GM21515 (cell line): ENCODE measurements at regions not wholly inside any gene's neighbourhood (a gene's known extent, or its start where the extent isn't known, plus 50 kb on each side); places are given as distances from the start of the nearest gene placed in this dataset.

ENCODE experiments used
- ATAC-seq: cut with Tn5 transposase; IDR thresholded peaks from one replicate; pipeline ENCODE4 v1.9.1; 2021; ENCODE audit not compliant: unreplicated experiment

- ATAC-seq, result no peak
These were observed 804.6 kb upstream of the COX7C start for GRCh38 chr5:85813146-85813545.

- no peak for ATAC-seq
These were observed 803.1 kb upstream of the COX7C start for GRCh38 chr5:85814596-85814995.

GRCh38 chr5:85823462-85824426 lies 794.0 kb upstream of the COX7C start:
- no peak for ATAC-seq

GRCh38 chr5:85838781-85839180 lies 779.0 kb upstream of the COX7C start:
- no peak for ATAC-seq

GRCh38 chr5:85841653-85842052 lies 776.1 kb upstream of the COX7C start:
- no peak for ATAC-seq

- no peak for ATAC-seq
These were observed 774.2 kb upstream of the COX7C start for GRCh38 chr5:85843535-85843934.

DNA sequence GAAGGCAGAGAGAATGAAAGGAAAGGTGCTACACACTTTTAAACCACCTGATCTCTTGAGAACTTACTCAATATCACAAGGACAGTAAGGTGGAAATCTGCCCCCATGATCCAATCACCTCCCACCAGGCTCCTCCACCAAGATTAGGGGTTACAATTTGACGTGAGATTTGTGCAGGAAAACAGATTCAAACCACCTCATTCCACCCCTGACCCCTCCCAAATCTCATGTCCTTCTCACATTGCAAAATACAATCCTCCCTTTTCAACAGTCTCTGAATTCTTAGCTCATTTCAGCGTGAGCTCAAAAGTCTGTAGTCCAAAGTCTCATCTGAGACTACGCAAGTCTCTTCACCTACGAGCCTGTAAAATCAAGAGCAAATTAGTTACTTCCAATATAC lies 768.3 kb upstream of the COX7C start:
- ATAC-seq, result no peak

DNA sequence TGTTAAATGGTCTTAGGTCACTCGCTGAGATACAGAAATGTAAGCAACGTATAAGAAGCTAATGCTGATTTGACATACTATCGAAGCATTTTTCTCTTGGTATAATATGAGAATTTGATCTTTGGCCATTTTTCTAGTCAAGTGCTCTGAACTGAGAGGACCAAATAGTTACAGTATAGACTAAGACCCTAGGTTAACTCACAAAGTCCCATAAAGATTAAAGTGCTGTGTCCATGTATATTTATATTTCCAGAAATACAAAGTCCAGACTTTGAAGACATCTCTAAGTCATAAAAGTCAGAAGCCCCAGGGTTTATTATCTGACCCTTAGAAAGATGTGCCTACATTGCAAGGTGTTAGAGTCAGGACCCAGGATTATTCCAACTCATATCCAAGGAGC lies 752.4 kb upstream of the COX7C start:
- ATAC-seq, result no peak

DNA sequence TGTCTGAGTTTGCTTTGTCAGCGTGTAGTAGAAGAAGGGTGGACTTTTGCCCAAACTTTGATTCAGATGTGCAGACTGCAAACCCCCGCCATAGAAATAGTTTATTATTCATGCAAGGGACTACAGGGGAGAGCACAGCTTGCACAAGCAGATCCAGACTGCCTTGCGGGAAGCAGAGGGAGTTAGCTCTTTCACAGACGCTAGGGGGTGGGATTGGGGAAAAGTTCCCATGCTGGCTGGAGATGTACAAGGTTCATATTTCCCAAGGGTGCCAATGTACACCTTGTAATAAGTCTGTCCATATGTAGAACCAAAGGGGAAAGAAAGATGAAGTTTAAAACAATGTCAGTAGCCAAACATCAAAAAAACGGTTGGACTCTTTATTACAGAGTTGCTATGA lies 749.7 kb upstream of the COX7C start:
- no peak for ATAC-seq

GRCh38 chr5:85893996-85894395 lies 723.7 kb upstream of the COX7C start:
- no peak for ATAC-seq

DNA sequence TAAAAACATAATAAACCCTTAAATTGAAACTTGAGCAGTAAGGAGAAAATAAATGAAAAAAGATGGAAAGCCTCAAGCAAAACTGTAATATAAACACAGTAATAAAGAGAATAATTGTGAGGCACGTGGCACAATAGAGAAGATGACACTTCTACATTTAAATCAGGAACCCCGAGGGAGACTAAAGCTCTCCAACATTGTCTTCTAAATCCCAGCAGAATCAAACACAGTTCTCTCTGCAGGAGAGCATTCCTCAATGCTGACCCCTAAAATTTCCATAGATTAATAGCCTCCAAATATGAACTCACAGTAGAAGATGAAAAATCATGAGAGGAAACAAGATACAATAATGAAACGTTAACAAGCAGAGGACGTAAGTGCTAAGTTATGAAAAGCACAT lies 721.2 kb upstream of the COX7C start:
- ATAC-seq, result no peak

DNA sequence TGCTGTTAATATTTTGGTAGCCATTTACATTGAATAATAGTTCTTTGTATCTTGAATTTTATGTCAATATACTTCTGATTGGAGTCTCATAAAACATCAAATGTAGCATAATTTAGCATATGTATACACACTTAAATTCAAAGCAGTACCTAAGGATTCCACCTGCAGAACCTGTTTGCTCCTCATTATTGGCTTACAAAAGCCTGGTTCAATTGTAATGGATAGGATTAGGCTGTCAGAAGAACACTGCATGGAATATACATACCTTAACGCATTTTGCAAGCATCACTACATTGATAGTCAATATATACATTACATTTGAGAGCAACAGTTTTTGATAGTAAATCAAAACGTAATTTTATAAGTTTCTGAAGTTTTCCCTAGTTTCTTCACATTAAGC lies 711.3 kb upstream of the COX7C start:
- no peak for ATAC-seq

DNA sequence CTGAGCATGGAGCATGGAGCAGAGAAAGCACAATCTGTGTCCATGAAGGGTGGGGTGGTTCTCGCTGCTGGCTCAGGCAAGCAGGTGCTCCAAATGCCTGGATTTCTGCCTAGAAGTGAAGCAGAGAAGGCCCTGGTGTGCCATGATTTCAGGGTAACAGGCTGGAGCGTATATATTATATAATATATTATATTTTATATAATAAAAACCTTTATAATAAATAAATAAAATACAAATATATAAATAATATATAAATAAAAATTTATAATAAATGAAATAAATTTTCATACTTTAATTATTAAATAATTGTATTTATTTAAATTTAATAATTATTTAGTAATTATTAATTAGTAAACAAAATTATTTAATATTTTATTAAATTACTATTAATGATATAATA lies 707.4 kb upstream of the COX7C start:
- no peak for ATAC-seq

GRCh38 chr5:85920984-85921383 lies 696.8 kb upstream of the COX7C start:
- ATAC-seq, result no peak

DNA sequence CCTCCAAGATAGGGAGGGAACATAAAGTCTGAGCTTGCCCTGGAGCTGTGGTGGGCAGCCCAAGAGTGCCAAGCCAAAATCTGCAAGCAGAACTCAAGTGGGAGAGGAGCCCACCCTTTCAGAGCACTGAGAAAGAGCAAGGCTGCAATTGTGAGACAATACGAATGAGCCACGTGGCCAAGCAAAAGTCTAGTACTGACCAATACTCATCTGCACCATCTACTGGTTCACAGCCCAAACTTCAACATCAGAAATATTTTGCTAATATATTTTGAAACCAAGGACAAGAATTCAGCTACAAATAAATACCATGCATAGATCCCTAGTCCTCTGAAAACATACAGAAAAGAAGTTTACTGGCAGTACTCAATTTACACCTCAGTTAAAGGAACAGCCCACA lies 696.2 kb upstream of the COX7C start:
- ATAC-seq, result no peak

GRCh38 chr5:85927632-85928031 lies 690.1 kb upstream of the COX7C start:
- ATAC-seq, result no peak

GRCh38 chr5:85929713-85930112 lies 688.0 kb upstream of the COX7C start:
- ATAC-seq, result no peak

DNA sequence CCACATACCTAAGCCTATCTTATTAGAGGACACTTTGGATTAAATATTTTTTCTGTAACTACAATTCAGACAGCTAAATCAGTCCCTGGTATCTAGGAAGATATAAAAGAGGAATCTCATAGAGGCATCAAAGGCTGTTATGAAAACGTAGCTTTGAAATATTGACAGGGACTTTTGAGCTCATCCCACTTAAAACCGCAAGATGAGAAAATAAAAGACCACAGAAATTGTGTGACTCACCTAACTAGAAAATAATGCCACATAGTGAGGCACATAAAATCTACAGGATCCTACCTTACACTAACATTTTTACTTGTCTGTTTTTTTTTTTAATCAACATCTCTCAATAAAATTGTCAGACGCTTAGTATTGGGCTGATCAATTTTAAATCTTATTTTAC lies 686.5 kb upstream of the COX7C start:
- no peak for ATAC-seq

- ATAC-seq, result no peak
These were observed 679.5 kb upstream of the COX7C start for GRCh38 chr5:85938201-85938600.

- ATAC-seq, result no peak
These were observed 666.0 kb upstream of the COX7C start for GRCh38 chr5:85951707-85952210.

- ATAC-seq, result no peak
These were observed 665.1 kb upstream of the COX7C start for GRCh38 chr5:85952680-85953079.

DNA sequence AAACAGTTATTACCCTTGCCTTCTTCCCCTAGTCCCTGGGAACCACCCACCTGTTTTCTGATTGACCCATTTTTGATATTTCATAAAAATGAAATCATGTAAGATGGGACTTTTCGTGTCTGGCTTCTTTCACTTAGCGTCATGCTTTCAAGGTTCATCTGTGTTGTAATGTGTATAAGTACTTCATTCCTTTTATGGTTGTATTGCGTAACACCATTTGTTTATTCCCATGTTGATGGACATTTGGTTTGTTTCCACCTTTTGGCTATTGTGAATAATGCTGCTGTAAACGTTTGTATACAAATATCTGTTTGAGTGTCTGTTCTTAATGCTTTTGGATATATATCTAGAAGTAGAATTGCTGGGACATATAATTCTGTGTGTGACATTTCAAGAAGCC lies 650.1 kb upstream of the COX7C start:
- ATAC-seq, result no peak

GRCh38 chr5:85972539-85972938 lies 645.2 kb upstream of the COX7C start:
- ATAC-seq, result no peak
